ENCODE measurements at regions not wholly inside any gene's neighbourhood (a gene's known extent, or its start where the extent isn't known, plus 50 kb on each side); places are given as distances from the start of the nearest gene placed in this dataset.

DNA sequence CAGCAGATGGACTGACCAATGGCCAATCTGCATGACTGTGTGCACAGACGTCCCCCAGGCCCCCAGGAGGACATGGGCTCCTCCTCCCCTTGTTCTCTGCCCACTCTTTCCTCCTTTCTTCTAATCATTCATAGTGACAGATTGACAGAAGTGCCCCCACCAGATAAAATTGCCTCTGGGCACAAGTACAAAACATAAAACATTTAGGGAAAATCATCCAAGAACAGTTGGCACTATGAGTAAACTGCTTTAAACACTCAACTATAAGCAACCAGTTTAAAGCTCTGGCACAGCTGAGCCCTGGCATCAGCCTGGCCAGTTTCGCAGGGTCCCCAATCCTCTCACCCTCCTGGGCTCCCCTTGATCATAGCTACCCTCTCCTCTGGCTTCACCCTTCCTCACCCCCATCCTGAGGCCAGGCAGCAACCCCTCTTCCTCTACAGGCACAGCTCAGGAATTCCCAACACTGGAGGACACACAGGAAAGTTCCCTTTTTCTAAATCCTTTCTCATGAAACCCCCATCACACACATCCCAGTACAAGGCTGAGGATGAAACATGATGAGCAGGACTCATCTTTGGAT lies 232.9 kb downstream of the BUD13 start:
- H3K36me3 ChIP-seq (ENCODE audit: control insufficient read depth, low read length): no peaks in the 10 kb centered on the region
- H3K9me2 ChIP-seq (replicated peaks; ENCODE audit: control insufficient read depth, low read length): no peaks in the 10 kb centered on the region
- no peak overlapping the region for H3K27ac ChIP-seq (ENCODE audit: low read depth, low read length)
- H3K79me2 ChIP-seq (ENCODE audit: control insufficient read depth, low read length): no peaks in the 10 kb centered on the region
- peaks cover 3% of the 10 kb centered on the region for H3K27me3 ChIP-seq (ENCODE audit: control insufficient read depth, low read length)
- no peaks in the 10 kb centered on the region for H4K20me1 ChIP-seq (ENCODE audit: control insufficient read depth, insufficient read depth, low read depth, low read length)
- no peaks in the 10 kb centered on the region for H3K9me3 ChIP-seq (ENCODE audit: control insufficient read depth, insufficient read depth, low read length)
- H3K4me1 ChIP-seq (ENCODE audit: control insufficient read depth, low read length): no peaks in the 10 kb centered on the region
- H3K4me2 ChIP-seq (ENCODE audit: low read length): no peak overlapping the region
- H3F3A ChIP-seq (ENCODE audit: control insufficient read depth, insufficient read depth): no peaks in the 10 kb centered on the region
- H3K4me3 ChIP-seq (ENCODE audit: low read length): no peak overlapping the region
- TF ChIP-seq, protein P1, sequence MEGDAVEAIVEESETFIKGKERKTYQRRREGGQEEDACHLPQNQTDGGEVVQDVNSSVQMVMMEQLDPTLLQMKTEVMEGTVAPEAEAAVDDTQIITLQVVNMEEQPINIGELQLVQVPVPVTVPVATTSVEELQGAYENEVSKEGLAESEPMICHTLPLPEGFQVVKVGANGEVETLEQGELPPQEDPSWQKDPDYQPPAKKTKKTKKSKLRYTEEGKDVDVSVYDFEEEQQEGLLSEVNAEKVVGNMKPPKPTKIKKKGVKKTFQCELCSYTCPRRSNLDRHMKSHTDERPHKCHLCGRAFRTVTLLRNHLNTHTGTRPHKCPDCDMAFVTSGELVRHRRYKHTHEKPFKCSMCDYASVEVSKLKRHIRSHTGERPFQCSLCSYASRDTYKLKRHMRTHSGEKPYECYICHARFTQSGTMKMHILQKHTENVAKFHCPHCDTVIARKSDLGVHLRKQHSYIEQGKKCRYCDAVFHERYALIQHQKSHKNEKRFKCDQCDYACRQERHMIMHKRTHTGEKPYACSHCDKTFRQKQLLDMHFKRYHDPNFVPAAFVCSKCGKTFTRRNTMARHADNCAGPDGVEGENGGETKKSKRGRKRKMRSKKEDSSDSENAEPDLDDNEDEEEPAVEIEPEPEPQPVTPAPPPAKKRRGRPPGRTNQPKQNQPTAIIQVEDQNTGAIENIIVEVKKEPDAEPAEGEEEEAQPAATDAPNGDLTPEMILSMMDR (IDR thresholded peaks at IDR 0.05; ENCODE audit: low read depth, low read length, poor library complexity, severe bottlenecking): no peak
- no peak for TF ChIP-seq EZH2phosphoT487 (IDR thresholded peaks at IDR 0.05; ENCODE audit: borderline replicate concordance, low read length)

DNA sequence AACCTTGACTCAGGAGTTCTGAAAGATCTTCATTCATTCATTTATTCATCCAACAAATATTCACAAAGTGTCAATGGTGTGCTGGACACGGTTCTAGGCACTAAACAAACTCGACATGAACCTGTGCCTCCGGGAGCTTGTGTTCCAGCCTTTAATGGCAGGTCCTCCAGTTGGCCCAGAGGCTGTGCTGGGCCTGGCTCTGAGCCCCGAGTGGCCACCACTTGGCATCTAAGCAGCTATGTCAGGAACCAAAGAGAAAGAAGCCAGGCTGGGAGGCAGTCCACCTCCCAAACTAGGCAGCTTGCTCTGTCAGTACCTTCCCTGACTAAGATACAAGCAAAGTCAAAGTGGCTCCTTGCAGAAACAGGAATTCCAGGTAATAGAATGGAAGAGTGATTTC lies 233.6 kb downstream of the BUD13 start:
- H3K27me3 ChIP-seq (ENCODE audit: control insufficient read depth, low read length): peaks cover 10% of the 10 kb centered on the region

DNA sequence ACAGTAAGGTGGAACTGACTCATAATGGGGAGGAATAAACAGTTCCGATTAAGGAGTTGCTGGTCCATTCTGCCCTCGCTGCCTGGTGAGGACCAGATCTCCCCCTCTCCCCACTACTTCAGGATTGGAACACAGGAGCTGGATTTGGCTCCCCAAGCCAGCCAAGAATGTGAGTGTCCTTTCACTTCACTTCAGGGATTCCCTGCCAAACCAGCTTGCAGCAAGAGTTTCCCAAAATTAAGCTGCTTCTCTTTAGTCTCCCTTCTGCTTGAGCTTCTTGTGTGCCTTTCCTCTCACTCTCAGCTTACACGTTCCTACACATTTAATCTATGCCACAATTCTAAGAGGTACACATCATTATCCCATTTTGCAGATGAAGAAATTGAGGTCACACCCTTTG lies 234.1 kb downstream of the BUD13 start:
- no peaks in the 10 kb centered on the region for H3K9me3 ChIP-seq (ENCODE audit: control insufficient read depth, insufficient read depth, low read length)
- H3K36me3 ChIP-seq (ENCODE audit: control insufficient read depth, low read length): no peaks in the 10 kb centered on the region

More for the DNA sequence above, 233.6 kb downstream of the BUD13 start:
- no peak overlapping the region for H3K27ac ChIP-seq (ENCODE audit: low read depth, low read length)
- H3K4me2 ChIP-seq (ENCODE audit: low read length): no peak overlapping the region
- H3K4me3 ChIP-seq (ENCODE audit: low read length): no peak overlapping the region
- no peaks in the 10 kb centered on the region for H3K9me3 ChIP-seq (ENCODE audit: control insufficient read depth, insufficient read depth, low read length)
- no peaks in the 10 kb centered on the region for H3K9me2 ChIP-seq (replicated peaks; ENCODE audit: control insufficient read depth, low read length)
- no peaks in the 10 kb centered on the region for H3K4me1 ChIP-seq (ENCODE audit: control insufficient read depth, low read length)
- no peaks in the 10 kb centered on the region for H3K36me3 ChIP-seq (ENCODE audit: control insufficient read depth, low read length)
- no peaks in the 10 kb centered on the region for H3K79me2 ChIP-seq (ENCODE audit: control insufficient read depth, low read length)
- no peak for TF ChIP-seq EZH2phosphoT487 (IDR thresholded peaks at IDR 0.05; ENCODE audit: borderline replicate concordance, low read length)
- TF ChIP-seq, protein P1 (IDR thresholded peaks at IDR 0.05; ENCODE audit: low read depth, low read length, poor library complexity, severe bottlenecking): no peak
- H3F3A ChIP-seq (ENCODE audit: control insufficient read depth, insufficient read depth): no peaks in the 10 kb centered on the region
- no peaks in the 10 kb centered on the region for H4K20me1 ChIP-seq (ENCODE audit: control insufficient read depth, insufficient read depth, low read depth, low read length)

More for the DNA sequence above, 234.1 kb downstream of the BUD13 start:
- H3K9me2 ChIP-seq (replicated peaks; ENCODE audit: control insufficient read depth, low read length): no peaks in the 10 kb centered on the region
- peaks cover 10% of the 10 kb centered on the region for H3K27me3 ChIP-seq (ENCODE audit: control insufficient read depth, low read length)
- no peaks in the 10 kb centered on the region for H3K79me2 ChIP-seq (ENCODE audit: control insufficient read depth, low read length)
- H3F3A ChIP-seq (ENCODE audit: control insufficient read depth, insufficient read depth): no peaks in the 10 kb centered on the region
- H3K4me3 ChIP-seq (ENCODE audit: low read length): no peak overlapping the region
- no peaks in the 10 kb centered on the region for H3K4me1 ChIP-seq (ENCODE audit: control insufficient read depth, low read length)
- H3K27ac ChIP-seq (ENCODE audit: low read depth, low read length): no peak overlapping the region
- TF ChIP-seq, protein P1 (IDR thresholded peaks at IDR 0.05; ENCODE audit: low read depth, low read length, poor library complexity, severe bottlenecking): no peak
- no peak for TF ChIP-seq EZH2phosphoT487 (IDR thresholded peaks at IDR 0.05; ENCODE audit: borderline replicate concordance, low read length)
- no peak overlapping the region for H3K4me2 ChIP-seq (ENCODE audit: low read length)
- no peaks in the 10 kb centered on the region for H4K20me1 ChIP-seq (ENCODE audit: control insufficient read depth, insufficient read depth, low read depth, low read length)

Measured in DOHH2 (cell line).